HG03432 (cell line): ENCODE measurements at regions not wholly inside any gene's neighbourhood (a gene's known extent, or its start where the extent isn't known, plus 50 kb on each side); places are given as distances from the start of the nearest gene placed in this dataset.

ENCODE experiments used
- ATAC-seq: cut with Tn5 transposase; IDR thresholded peaks from one replicate; pipeline ENCODE4 v1.9.1; 2021; ENCODE audit warnings: mild to moderate bottlenecking, moderate library complexity; ENCODE audit not compliant: unreplicated experiment

DNA sequence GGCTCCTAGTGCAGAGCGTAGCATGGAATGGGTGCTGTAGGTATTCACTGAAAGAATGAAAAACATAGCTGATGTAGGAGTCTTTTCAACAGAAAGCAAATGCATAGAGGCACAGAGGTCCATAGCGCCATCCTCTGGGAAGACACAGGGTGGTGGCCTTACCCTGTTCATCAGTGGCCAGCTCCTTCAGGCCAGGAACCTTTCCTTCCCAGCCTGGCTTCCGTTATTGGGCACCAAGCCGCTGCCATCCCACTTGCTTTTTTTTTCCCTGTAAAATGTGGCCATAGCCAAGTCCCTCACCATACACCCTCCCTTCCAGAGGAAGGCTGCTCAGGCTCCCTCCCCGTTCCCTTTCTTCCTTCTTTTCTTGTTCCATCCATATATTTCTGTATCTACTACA lies 118.1 kb downstream of the ZNF621 start:
- ATAC-seq, result no peak

- ATAC-seq, result no peak
Measured at GRCh38 chr3:40645883-40646282, 121.1 kb downstream of the ZNF621 start.

GRCh38 chr3:40649346-40649745 lies 124.6 kb downstream of the ZNF621 start:
- ATAC-seq, result no peak

DNA sequence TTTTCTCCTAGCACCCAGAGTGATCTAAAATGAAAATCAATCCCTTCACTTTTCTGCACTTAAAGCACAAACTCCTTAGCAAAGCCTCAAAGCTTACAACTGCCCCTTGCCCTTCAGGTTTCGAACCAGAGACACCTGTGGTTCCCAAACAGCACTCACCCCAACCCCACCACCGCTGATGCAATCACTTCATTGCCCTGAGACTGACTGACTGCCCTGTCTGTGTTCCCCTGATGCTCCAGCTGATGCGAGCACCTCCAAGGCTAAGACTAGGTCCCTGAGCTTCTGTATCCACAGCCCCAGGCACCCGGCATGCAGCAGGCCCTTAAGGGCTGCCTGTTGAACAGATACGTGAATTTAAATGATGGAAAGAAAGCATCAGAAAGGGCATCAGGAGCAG lies 127.3 kb downstream of the ZNF621 start:
- no peak for ATAC-seq

DNA sequence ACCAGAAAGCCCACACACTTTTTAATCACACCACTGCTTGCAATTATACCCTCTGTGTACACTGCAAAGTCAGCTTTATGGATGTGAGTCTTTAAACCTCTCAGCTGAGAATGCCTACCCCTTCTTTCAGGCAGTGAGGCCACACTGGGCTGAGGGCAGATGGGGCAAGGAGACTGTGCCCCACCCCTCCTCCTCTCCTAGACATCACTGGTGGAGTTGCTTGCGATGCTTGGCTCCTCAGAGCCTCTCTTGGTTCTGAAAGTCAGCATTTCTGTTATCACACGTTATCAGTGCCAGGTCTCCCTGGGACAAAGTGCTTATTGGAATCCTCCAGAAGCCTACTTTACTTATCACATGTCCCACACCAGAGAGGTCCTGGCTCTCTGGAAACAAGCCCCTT lies 128.2 kb downstream of the ZNF621 start:
- ATAC-seq, result no peak

GRCh38 chr3:40653878-40654277 lies 129.1 kb downstream of the ZNF621 start:
- ATAC-seq, result no peak

DNA sequence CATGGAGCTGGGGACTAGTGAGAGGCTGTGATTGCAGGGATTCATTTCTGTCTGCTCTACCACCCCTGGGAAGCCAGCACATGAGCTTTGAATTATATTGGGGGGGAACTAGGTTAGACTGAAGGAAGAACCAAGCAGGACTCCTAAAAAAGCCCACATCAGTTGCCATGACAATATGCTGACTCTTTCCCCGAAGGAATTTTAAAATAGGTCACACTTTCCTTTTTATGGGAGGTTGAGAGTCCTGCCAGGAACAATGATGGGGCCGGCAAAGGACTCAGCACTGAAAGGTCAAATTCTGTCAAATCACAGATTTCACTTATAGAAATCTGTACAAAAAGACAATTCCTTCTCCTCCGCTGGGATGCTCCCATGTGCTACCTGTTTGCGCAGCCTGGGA lies 130.8 kb downstream of the ZNF621 start:
- no peak for ATAC-seq

DNA sequence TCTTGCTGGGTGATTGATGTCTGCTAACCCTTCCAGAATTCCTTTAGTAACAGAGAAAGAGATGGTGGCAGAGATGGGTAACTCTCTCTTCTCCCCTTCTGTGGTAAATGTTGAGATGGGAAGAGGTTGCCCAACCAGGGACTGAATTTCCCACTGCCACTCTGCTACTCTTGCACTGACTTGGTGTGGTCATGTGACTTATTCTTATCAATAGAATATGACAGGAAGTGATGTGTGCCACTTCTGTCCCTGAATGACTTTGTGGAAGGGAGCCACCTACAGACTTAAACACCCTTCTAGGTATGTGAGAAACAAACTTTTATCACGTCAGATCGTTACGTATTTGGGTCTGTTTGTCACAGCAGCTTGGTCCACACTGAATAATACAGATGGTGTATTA lies 132.9 kb downstream of the ZNF621 start:
- no peak for ATAC-seq

DNA sequence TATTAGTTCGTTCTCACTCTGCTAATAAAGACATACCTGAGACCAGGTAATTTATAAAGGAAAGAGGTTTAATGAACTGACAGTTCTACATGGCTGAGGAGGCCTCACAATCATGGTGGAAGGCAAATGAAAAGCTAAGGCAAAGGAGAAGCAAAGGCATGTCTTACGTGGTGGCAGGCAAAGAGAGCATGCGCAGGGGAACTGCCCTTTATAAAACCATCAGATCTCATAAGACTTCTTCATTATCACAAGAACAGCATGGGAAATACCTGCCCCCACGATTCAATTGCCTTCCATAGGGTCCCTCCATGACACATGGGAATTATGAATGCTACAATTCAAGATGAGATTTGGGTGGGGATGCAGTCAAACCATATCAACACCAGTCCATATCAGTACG lies 133.5 kb downstream of the ZNF621 start:
- ATAC-seq, result no peak

- ATAC-seq, result no peak
Measured at GRCh38 chr3:40660554-40660953, 135.8 kb downstream of the ZNF621 start.

- no peak for ATAC-seq
Measured at GRCh38 chr3:40661284-40661683, 136.5 kb downstream of the ZNF621 start.

GRCh38 chr3:40663280-40663679 lies 138.5 kb downstream of the ZNF621 start:
- no peak for ATAC-seq

- ATAC-seq, result no peak
Measured at GRCh38 chr3:40669176-40669575, 144.4 kb downstream of the ZNF621 start.

DNA sequence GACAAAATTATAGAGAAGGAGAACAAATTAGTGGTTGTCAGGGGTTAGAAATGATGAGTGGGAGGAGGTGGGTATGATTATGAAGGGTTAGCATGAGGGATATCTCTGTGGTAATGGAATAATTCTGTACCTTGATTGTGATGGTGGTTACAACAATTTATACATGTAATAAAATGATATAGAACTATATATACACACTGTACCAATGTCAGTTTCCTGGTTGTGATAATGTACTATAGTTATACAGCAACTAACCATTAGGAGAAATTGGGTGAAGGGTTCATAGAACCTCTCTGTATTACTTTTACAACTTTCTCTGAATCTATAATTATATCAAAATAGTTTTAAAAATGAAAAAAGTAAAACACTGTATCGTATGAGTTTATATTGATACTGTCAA lies 148.1 kb downstream of the ZNF621 start:
- no peak for ATAC-seq

GRCh38 chr3:40677321-40677720 lies 152.6 kb downstream of the ZNF621 start:
- no peak for ATAC-seq

DNA sequence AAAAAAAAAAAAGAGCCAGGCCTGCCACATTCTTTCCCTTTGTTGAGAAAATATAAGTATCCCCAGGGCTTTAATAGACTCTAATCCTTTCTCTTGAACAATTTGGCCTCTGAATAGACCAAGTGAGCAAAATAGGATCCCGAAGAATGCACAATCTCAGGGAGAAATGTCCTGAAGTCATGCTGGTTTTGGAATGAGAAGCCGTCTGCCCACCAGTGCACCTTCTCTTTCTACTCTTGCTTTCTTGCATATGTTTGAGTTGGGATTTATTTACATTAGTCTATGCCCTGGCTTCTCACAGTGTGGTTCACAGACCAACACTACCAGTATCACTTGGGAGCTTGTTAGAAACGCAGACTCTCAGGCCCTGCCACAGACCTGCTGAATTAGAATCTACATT lies 153.0 kb downstream of the ZNF621 start:
- no peak for ATAC-seq

- no peak for ATAC-seq
Measured at GRCh38 chr3:40679290-40679689, 154.5 kb downstream of the ZNF621 start.

GRCh38 chr3:40680685-40681657 lies 156.2 kb downstream of the ZNF621 start:
- ATAC-seq, result no peak

DNA sequence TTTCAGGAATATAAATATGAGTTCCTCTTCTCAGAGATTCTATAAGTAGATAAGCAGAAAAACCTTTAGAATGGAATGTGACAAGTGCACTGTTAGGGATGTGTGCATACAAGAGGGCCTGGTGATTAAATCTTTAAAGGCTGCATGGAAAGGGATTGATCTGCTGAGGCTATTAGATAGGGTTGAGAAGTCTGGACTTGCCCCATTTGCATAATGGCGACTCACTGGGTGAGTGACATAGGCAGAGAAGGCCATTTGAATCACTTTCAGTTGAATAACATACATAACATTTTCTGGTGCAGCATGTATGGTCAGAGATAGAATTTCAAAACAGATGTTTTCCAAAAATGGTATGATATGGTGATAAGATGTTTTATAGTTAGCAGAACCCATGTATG lies 156.9 kb downstream of the ZNF621 start:
- ATAC-seq, result no peak

- ATAC-seq, result no peak
Measured at GRCh38 chr3:40689837-40690236, 165.1 kb downstream of the ZNF621 start.

GRCh38 chr3:40690749-40691451 lies 166.1 kb downstream of the ZNF621 start:
- no peak for ATAC-seq

DNA sequence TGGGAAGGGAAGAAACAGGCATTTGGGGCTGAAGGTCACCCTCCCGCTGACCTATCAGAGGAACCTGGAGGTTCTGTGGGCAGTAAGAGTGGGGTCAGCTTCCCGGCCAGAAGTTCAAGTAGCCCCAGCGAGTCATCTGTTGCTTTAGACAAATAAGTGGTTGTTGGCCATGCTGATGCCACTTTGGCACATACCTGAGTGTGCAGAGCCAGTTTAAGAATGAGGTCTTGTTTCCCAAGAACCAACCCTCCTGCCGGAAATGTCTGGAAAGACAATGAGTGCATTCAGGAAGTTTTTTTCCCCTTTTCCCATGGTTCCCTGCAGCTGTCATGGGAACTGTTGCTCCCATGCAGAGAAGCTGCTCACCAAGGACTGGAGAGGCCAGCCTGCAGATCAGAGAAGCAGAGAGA lies 166.7 kb downstream of the ZNF621 start:
- ATAC-seq, result no peak
